ENCODE measurements at regions not wholly inside any gene's neighbourhood (a gene's known extent, or its start where the extent isn't known, plus 50 kb on each side); places are given as distances from the start of the nearest gene placed in this dataset.

DNA sequence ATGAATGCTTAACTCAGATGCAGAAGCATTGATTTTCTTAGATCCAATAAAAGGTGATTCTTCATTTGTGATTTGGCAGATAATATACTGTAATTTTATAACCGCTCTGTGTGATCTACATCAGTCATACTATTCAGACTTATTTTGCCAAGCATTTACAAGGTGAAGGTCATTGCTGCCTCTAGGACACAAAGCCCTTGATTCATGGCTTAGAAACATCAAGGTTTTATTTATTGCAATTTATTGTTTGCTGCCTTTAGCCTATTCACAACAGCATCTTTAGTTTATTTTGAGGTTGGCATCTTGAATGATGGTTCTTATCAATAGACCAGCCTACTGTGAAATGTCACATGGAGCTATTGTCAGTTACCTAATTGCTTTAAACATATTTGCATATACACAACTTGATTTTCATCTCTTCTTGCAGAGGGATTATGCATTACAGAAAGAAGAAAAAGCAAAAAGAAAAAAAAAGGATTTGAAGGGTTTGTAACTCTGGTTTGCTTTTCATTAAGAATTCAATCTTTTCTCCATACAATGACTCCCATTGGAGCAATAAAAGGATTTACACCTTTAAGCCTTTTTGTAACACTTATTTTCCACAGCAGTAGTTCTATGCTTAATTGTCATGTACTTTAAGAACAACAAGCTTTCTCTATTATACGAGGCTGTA lies 1371.6 kb upstream of the CELF2 start:
- DNase-seq (ENCODE audit: low read depth in 1 of 2, low spot score in 1 of 2): no peak
- no peak for TF ChIP-seq SPI1 (IDR thresholded peaks at IDR 0.05; ENCODE audit: borderline replicate concordance, low read depth)
- TF ChIP-seq, protein P1, sequence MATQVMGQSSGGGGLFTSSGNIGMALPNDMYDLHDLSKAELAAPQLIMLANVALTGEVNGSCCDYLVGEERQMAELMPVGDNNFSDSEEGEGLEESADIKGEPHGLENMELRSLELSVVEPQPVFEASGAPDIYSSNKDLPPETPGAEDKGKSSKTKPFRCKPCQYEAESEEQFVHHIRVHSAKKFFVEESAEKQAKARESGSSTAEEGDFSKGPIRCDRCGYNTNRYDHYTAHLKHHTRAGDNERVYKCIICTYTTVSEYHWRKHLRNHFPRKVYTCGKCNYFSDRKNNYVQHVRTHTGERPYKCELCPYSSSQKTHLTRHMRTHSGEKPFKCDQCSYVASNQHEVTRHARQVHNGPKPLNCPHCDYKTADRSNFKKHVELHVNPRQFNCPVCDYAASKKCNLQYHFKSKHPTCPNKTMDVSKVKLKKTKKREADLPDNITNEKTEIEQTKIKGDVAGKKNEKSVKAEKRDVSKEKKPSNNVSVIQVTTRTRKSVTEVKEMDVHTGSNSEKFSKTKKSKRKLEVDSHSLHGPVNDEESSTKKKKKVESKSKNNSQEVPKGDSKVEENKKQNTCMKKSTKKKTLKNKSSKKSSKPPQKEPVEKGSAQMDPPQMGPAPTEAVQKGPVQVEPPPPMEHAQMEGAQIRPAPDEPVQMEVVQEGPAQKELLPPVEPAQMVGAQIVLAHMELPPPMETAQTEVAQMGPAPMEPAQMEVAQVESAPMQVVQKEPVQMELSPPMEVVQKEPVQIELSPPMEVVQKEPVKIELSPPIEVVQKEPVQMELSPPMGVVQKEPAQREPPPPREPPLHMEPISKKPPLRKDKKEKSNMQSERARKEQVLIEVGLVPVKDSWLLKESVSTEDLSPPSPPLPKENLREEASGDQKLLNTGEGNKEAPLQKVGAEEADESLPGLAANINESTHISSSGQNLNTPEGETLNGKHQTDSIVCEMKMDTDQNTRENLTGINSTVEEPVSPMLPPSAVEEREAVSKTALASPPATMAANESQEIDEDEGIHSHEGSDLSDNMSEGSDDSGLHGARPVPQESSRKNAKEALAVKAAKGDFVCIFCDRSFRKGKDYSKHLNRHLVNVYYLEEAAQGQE (IDR thresholded peaks at IDR 0.05; ENCODE audit: insufficient replicate concordance, low read depth): no peak
- TF ChIP-seq POLR2AphosphoS5 (IDR thresholded peaks at IDR 0.05; ENCODE audit: low read depth): no peak
- TF ChIP-seq, protein P2, sequence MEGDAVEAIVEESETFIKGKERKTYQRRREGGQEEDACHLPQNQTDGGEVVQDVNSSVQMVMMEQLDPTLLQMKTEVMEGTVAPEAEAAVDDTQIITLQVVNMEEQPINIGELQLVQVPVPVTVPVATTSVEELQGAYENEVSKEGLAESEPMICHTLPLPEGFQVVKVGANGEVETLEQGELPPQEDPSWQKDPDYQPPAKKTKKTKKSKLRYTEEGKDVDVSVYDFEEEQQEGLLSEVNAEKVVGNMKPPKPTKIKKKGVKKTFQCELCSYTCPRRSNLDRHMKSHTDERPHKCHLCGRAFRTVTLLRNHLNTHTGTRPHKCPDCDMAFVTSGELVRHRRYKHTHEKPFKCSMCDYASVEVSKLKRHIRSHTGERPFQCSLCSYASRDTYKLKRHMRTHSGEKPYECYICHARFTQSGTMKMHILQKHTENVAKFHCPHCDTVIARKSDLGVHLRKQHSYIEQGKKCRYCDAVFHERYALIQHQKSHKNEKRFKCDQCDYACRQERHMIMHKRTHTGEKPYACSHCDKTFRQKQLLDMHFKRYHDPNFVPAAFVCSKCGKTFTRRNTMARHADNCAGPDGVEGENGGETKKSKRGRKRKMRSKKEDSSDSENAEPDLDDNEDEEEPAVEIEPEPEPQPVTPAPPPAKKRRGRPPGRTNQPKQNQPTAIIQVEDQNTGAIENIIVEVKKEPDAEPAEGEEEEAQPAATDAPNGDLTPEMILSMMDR (IDR thresholded peaks at IDR 0.05; ENCODE audit: insufficient read depth, low read length): no peak
- TF ChIP-seq GABPA (IDR thresholded peaks at IDR 0.05; ENCODE audit: low read depth): no peak
- H3K4me3 ChIP-seq (replicated peaks; ENCODE audit: insufficient read depth, low read length): no peak overlapping the region
- H3K27me3 ChIP-seq (ENCODE audit: insufficient read depth, poor library complexity, severe bottlenecking): no peaks in the 10 kb centered on the region
- no peak overlapping the region for H3K27ac ChIP-seq (replicated peaks)

DNA sequence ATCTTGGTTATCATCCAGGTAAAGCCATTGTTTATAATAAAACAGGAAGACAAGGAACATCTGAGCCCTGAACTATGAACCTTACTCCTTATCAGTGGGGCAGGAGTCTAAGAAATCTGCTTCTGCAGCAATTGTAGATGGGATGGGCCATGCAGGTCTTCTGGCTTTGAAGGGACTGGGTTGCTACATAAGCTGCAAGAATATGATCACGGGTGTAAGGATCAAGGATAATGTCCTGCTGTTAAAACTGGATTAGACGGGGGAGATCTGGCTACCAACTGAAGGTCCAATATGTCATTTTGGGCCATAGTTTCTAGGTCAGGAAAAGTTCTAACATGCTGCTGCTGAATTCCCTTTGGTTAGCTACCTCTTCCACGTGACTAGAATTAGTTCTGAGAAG lies 1363.4 kb upstream of the CELF2 start:
- TF ChIP-seq POLR2AphosphoS5 (IDR thresholded peaks at IDR 0.05; ENCODE audit: low read depth) (no peak), SPI1 (IDR thresholded peaks at IDR 0.05; ENCODE audit: borderline replicate concordance, low read depth) (no peak), GABPA (IDR thresholded peaks at IDR 0.05; ENCODE audit: low read depth) (no peak)
- TF ChIP-seq, protein P2 (IDR thresholded peaks at IDR 0.05; ENCODE audit: insufficient read depth, low read length): no peak
- TF ChIP-seq, protein P1 (IDR thresholded peaks at IDR 0.05; ENCODE audit: insufficient replicate concordance, low read depth): no peak
- DNase-seq (ENCODE audit: low read depth in 1 of 2, low spot score in 1 of 2): no peak

DNA sequence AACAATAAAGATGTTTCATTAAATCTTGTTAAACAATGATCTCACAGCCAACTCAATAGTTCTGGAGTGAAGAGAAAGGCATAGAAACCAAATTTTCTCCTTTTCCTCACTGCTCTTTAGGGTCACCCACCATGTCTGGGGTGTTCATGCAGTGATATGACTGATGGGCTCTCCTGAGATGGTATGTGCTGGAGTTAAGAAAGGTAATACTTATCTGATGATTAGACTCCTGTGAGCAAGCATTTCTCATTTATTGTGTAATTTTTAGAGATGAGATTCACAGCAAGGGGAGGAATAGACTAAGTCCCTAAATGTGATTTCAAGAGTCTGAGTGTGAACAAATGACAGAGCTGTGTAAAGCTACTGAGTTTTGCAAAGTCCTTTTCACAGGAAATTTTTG lies 1361.3 kb upstream of the CELF2 start:
- TF ChIP-seq SPI1 (IDR thresholded peaks at IDR 0.05; ENCODE audit: borderline replicate concordance, low read depth): no peak
- TF ChIP-seq, protein P1 (IDR thresholded peaks at IDR 0.05; ENCODE audit: insufficient replicate concordance, low read depth): no peak
- no peak for TF ChIP-seq POLR2AphosphoS5 (IDR thresholded peaks at IDR 0.05; ENCODE audit: low read depth)
- TF ChIP-seq, protein P2 (IDR thresholded peaks at IDR 0.05; ENCODE audit: insufficient read depth, low read length): no peak
- TF ChIP-seq GABPA (IDR thresholded peaks at IDR 0.05; ENCODE audit: low read depth): no peak
- Histone ChIP-seq H3K27ac (replicated peaks) (no peak overlapping the region), H3K27me3 (ENCODE audit: insufficient read depth, poor library complexity, severe bottlenecking) (no peaks in the 10 kb centered on the region), H3K4me3 (replicated peaks; ENCODE audit: insufficient read depth, low read length) (no peak overlapping the region)
- DNase-seq (ENCODE audit: low read depth in 1 of 2, low spot score in 1 of 2): no peak

More for the DNA sequence above, 1363.4 kb upstream of the CELF2 start:
- Histone ChIP-seq H3K27me3 (ENCODE audit: insufficient read depth, poor library complexity, severe bottlenecking) (no peaks in the 10 kb centered on the region), H3K4me3 (replicated peaks; ENCODE audit: insufficient read depth, low read length) (no peak overlapping the region), H3K27ac (replicated peaks) (no peak overlapping the region)

Measured in HL-60 (cell line).